GM10266 (cell line): ENCODE measurements at regions not wholly inside any gene's neighbourhood (a gene's known extent, or its start where the extent isn't known, plus 50 kb on each side); places are given as distances from the start of the nearest gene placed in this dataset.

ENCODE experiments used
- DNase-seq: peaks from one replicate; pipeline ENCODE4 v3.0.0; 2012; ENCODE audit errors: extremely low spot score
- TF ChIP-seq, protein P1 (sequence below): IDR thresholded peaks from 2 replicates; pipeline ENCODE4 v1.5.1; 2012; ENCODE audit warnings: mild to moderate bottlenecking, low read depth; ENCODE audit not compliant: control insufficient read depth, insufficient read depth; ENCODE audit errors: missing control alignments

DNA sequence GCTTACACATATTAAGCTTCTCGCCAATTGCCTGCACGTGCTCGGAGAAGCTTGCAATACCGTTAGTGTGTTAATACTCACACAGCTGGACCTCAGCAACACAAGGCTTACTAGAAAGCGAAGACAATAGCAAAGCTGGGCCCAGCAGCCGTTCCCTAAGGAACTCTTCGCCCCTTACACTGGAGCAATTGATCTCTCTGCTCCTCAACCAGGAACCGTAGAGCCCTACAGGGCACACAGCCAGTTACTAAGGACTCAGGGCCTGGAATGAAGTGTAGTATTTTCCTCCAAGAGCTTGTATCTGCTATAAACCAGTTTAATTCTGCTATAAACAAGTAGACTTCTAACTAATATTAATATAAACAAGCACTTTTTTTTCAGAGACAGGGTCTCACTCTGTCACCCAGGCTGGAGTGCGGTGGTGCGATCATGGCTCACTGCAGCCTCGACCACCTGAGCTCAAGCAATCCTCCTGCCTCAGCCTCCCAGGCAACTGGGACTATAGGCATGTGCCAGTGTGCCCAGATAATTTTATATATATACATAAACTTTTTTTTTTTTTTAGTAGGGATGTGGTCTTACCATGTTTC lies 67.0 kb upstream of the SIMC1 start:
- TF ChIP-seq, protein P1, sequence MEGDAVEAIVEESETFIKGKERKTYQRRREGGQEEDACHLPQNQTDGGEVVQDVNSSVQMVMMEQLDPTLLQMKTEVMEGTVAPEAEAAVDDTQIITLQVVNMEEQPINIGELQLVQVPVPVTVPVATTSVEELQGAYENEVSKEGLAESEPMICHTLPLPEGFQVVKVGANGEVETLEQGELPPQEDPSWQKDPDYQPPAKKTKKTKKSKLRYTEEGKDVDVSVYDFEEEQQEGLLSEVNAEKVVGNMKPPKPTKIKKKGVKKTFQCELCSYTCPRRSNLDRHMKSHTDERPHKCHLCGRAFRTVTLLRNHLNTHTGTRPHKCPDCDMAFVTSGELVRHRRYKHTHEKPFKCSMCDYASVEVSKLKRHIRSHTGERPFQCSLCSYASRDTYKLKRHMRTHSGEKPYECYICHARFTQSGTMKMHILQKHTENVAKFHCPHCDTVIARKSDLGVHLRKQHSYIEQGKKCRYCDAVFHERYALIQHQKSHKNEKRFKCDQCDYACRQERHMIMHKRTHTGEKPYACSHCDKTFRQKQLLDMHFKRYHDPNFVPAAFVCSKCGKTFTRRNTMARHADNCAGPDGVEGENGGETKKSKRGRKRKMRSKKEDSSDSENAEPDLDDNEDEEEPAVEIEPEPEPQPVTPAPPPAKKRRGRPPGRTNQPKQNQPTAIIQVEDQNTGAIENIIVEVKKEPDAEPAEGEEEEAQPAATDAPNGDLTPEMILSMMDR: no peak
- no peak for DNase-seq

DNA sequence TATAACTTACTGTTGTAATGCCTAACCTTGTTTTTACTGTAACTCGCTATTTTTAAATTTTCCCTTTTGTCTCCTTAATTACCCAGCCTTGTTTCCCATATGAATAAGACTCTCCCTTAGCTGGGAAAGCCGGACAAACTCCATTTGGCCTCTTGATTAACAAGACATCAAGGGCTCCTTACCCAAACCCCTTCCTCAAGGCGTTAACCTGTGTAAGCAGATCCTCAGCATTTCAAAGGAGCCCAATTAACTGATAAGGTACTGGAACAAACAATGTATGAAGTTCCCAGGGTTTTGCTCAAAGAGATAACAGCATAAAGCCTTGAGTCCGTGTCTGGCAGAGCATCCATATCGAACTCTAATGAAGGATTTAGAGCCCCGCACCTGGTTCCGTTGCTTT lies 66.0 kb upstream of the SIMC1 start:
- TF ChIP-seq, protein P1: no peak
- DNase-seq: no peak

DNA sequence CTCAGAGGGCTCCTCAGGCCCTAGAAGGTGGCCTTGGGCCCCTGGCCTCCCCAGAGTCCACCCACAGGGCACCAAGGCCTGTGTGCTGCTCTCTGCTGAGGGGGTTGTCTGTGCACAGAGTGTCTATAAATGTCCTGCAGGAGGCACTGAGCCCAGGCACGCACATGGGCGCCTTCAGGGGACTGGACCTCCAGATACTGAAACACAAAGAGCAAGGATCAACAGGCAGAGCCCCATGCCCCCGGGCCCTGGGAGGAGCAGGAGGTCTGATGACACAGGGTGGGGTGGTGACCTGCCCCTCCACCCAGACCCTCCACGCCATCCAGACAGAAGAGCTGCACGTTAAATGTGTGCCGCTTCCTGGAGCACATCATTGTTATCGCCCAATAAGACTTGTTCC lies 64.6 kb upstream of the SIMC1 start:
- no peak for DNase-seq
- TF ChIP-seq, protein P1: no peak

DNA sequence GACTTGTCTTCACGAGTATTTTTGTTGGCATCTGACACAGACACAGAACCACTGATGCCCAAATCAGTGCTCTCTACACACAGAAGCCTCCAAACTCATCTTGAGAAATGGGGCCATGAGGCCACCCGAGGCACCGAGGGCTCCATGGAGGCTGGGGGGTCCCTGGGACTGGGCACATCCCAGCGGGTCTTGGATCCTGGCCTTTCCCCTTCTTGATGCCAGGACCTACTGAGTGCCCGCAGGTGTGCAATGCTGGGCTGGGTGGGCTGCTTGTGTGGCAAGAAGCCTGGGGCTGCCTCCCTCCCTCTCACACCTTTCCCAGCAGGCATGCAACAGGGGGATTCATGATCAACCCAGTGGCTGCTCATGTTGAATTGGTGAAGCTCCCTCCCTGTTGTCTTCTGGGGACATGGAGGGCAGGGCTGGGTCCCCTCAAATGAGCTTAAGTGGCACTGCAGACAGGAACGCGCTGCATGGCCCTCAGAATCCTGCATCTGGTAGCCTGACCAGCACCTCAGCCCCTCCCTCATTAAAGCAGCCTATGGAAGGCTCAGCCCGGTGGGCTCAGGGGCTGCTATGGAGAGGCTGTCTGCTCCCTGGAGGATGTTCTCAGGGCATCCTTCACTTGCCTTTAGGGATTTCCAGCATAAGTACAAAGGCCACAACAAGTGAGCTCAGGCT lies 63.7 kb upstream of the SIMC1 start:
- no peak for DNase-seq
- TF ChIP-seq, protein P1: no peak

DNA sequence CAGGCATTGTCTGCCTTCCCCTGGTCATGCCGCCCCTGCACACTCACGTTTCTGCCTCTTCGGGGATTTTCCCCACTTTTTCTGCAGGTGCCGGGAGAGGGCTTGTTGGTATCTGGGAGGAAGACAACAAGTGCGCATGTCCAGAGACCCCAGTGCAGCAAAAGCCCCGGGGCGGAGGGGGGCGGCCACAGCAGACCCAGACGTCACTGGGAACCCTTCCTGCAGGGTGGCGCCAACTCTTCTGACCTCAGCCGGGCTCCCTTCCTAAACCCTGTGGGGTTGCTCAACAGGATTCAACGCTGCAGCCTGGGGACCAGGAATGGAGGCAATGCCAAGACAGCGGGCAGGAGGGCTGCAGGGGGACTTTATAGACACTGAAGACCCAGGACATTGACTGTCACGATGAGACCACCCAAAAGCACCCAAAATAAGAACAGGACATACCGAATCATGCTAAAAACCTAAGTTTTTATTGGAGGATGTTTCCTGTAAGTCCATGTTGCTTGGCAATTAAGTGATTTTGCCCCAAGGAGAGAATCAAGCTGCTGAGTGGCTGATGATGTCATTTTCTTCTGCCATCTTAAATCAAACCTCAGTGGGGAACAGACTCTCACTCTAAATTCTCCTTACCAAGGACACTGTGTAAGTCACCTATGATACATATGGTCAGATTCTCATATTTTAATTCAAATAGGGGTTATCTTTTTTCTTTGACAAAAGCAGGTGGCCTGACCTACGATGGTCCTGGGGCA lies 62.9 kb upstream of the SIMC1 start:
- DNase-seq: no peak
- TF ChIP-seq, protein P1: no peak

DNA sequence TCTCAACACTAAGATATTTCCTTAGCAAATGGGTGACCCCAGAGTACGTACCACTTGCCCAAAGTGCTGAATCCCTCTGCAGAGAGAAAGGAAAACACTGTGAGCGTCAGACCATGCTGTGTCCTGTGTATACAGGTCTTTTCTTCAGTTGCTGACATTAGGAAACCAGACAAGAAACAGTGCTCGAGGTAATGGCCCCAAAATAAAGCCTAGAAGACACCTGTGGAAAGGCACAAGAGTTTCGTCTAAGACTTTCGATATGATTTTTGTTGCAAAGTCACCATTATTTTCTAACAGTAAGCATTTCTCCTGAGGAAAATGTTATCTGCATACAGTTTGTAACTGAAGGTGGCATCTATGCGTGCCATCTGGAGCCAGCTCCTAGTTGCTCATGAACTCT lies 62.0 kb upstream of the SIMC1 start:
- DNase-seq: no peak
- TF ChIP-seq, protein P1: no peak

DNA sequence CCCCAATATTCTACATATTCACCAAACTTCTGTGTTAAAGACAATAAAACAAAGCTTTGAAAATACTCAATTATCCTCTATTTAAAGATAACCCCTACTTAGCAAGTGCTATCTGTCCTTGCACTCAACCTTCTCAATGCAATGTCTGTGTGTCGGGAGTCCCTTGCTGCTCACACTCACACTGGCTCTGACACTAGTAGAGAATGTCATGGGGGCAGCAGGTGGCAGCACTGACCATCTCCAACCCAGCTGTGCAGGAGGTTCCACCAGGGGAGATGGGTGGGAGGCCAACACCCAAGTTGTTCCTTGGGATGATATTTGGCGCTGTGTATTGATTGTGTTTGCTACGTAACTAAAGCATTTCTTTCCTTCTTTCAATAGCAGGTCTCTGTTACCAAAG lies 59.4 kb upstream of the SIMC1 start:
- TF ChIP-seq, protein P1: peak; percentile 13
- no peak for DNase-seq
